Nucleus accumbens (tissue), 56 donors: ENCODE measurements at regions not wholly inside any gene's neighbourhood (a gene's known extent, or its start where the extent isn't known, plus 50 kb on each side); places are given as distances from the start of the nearest gene placed in this dataset.

Source experiments
- DNase-seq, 56 donors: peaks; one replicate each; lab custom pipeline; 2025; lab: John Stamatoyannopoulos, UW

DNA sequence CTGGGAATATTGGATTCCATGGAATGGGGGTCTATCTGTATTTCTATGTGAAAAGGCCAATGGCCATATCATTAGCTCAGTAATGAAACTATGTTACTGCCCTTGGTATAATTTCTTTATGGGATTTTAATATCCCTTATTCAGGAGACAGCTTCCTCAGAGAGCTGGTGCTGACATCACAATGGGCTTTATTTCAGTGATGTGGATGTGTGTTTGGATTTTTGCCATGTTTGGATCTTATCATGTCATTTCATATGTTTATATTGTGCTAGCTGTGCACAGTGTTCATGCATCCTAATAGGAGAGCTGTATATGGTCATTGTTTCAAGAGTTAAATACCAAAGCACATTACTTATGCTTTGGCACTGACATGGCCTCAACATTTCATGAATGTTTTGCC lies 806.1 kb upstream of the MAP3K7 start:
- DNase-seq, result no peak

DNA sequence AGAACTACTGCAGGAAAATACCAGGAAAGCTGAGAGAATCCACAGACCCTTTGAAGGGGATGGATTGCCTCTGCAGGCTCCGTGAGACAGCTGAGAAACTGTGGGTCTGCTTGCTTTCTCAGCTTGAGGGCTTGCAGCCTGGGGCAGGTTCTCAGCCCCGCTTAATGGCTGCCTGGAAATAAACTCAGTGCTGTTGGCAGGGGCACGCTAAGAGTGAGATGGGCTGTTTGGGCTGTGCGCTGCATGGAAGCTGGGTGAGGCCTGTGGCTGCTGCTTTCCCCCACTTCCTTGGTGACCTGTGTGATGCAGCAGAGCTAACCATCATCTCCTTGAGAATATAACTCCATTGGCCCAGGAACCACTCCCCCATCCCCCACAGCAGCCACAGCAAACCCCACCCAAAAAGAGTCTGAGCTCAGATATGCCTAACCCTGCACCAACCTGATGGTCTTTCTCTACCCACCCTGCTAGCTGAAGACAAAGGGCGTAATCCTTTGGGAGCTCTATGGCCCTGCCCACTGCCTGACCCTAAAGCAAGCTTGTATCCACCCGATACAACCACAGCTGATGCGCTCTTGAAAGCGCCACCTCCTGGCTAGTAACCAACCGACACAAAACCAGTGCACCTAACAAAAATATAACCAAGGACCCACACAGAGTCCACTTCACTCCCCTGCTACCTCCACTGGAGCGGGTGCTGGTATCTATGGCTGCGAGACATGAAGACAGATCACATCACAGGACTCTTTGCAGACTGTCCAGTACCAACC lies 800.6 kb upstream of the MAP3K7 start:
- DNase-seq, result no peak

DNA sequence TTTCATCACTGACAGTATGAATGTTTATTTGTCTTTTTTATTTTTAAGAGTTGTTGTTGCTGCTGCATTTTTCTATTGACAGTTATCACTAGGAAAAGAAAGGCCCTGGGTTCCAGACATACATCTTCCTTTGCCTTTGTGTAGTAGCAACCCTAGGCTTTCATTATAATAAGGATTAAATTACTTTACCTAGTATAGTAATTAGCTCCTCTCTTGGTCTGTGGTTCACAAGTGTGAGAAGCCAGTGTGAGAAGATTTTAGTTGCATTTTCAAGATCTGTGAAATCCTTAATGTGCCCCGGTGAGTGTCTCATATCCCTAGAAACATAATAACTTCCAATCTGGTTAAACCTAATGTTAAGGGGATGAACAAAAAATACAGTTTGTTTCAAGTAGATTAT lies 799.3 kb upstream of the MAP3K7 start:
- no peak for DNase-seq

DNA sequence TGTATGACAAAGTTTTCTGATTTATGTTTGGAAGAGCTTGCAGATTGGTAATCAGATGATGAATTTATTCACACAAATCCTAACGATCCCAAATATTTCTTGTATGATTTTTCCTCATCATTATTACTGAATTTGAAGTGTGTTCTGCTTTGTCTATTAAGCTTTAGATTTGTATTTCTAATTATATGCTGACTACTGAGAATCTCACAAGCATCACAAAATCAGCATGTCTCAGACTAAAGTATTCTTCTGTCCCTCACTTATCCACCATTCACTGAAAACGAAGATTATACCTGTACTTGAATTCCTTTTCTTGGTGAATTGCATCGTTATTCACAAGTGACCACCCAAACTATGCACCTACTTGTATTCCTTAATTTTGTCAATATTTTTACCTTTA lies 796.3 kb upstream of the MAP3K7 start:
- no peak for DNase-seq

DNA sequence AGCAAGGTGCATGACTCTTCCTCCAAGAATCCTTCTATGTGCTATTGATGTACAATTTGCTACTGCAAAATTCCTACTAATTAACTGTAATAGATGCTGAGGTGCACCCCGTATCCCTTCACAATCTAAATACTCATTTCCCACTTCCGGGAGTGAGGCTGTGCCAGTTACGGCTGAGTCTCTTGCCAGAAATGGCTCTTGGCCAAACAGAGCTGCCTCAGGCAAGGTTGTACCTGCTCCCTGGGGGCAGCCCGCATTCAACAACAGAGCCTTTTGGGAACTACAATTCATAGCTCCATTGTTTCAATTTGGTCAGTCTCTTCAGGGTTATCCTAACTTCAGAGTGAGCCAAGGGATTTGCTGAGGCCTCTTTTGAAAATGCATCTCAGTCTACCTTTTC lies 789.8 kb upstream of the MAP3K7 start:
- DNase-seq, result no peak

DNA sequence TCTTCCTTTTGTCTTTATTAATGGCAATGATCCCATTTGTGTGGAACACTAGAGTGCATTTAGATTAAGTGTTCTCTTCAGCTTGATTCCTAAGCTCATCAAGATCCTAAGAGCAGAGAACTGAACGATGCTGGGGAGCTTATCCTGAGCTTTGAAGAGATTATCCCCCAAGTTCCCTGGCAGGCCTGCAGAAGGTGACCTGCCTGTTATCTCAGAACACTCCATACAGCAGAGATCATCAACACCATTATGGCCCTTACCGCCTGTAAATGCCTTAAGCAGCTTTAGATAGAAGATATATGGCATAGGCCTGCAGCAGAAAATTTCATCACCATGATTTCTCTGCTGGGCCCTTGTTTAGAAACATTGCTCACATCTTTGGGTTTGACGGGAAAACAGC lies 779.9 kb upstream of the MAP3K7 start:
- no peak for DNase-seq

DNA sequence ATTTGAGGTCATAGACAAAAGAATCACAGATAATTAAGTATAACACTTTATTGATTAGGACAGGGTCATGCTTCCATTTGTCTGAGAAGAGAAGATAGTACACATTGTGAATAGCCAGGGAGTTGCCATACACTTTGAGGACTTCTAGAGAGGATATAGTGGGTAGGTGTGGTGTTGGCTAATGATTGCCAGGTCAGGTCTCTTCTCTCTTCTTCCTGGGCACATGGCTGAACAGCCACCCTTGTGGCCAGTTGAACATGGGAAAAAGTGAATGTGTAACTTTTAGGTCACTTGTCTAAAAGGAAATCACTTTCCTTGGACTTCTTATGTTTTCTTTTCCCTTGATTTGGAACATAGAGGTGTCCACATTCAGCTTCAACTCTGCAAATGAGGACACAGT lies 772.1 kb upstream of the MAP3K7 start:
- DNase-seq, result no peak

DNA sequence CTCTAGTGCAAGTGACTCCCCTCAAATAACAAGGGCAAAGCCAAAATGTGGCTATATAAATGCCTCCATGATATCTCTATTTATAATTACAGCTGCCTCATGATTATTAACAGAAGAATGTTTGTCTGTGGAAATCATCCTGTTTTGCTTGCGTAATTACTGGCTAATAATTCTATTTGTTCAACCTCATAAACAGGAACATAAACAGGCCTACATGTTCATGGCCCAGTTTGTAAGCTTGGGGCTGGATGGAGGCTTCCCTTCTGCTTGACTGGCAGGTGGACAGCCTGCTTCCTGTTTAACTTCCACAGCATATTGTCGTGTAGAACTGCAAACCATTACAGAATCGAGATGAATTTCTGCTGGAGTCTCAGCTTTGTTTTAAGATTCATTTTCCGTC lies 766.0 kb upstream of the MAP3K7 start:
- DNase-seq, result no peak

DNA sequence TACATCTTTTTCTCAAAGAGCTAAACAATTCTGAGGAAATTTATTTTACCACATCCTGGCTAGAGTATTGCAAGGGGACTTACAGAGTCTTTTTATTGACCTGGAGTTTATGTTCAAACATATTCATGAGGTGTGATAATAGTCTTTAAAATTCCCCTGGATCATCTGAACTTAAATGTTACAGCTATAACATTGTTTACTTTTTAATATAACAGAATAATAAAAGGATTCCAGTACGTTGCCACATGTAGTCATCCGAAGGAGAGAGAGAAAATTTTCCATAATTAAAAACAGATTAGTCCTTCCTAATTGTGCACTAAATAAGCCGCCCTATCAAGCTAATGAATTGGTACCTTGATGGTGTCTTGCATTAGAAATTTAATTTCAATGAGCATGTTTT lies 765.4 kb upstream of the MAP3K7 start:
- DNase-seq, result no peak

DNA sequence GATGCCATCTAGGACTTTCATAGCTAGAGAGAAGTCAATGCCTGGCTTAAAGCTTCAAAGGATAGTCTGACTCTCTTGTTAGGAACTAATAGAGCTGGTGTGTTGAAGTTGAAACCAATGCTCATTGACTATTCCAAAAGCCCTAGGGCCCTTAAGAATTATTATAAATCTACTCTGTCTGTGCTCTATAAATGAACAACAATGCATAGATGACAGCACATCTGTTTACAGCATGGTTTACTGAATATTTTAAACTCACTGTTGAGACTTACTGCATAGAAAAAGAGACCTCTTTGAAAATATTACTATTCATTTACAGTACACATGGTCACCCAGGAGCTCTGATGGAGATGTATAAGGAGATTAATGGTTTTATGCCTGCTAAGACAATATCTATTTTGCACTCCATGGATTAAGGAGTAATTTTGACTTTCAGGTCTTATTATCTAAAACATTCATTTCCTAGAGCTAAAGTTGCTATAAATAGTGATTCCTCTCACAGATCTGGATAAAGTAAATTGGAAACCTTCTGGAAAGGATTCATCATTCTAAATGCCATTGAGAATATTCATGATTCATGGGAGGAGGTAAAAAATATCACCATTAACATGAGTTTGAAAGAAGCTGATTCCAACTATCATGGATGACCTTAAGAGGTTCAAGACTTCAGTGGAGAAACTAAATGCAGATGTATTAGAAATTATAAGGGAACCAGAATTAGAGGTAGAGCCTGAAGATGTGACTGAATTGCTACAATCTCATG lies 763.5 kb upstream of the MAP3K7 start:
- no peak for DNase-seq

DNA sequence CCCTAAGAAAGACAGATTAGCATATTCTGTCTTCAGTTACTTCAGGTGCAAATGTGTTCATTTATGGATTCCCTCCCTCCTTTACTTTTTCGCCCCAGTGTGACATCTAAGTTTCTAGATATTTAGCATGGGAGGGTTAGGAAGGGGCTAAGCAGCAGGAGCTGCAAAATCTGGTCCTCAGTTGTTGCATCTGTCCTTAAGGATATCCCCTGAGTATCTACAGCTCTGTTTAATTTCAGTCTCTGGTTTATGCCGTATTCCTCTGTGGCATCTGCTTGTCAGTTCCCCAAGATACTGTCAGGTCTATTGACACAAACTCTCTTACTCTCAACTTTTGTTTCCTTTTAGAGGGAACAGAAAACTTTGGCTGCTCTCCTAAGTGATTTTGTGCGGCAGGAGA lies 754.6 kb upstream of the MAP3K7 start:
- DNase-seq, result no peak

DNA sequence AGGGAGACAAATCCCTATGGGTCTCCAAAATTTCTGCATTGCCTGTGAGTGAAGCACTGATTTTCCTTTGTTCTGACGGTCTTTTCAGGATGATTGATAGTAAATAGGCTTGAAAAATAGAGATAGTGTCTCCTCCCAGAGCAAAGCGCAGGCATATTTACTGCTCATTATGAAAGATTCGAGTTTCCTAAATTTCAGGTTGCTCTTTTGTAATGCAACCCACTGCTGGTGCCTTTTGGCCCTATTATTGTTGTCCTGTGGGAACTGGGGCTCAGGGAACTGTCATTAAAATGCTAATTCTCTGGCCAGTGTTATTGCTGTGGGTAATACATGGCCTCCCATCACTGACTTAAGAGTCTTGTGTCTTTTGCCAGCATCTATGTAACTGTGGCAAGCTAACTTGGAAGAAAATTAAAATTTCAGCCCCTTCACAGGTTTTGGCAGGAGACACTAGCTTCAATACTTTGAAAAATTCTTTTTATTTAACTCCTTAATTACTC lies 754.1 kb upstream of the MAP3K7 start:
- DNase-seq, result no peak

DNA sequence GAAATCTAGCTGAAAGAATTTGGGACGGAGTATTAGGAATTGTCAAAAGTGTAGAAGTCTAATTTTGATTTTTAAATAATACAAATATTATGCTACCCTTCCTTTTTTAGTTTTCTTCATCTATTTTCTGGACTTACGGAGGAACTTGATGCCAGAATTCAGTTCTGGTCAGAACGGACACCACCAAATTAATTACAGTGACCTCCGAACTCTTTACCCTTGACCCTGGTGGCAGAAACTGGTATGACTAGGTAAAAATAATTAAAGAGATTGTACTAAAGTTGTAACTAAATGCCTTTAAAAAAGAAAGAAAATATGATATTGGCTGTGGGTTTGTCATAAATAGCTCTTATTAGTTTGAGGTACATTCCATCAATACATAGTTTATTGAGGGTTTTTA lies 751.1 kb upstream of the MAP3K7 start:
- no peak for DNase-seq

DNA sequence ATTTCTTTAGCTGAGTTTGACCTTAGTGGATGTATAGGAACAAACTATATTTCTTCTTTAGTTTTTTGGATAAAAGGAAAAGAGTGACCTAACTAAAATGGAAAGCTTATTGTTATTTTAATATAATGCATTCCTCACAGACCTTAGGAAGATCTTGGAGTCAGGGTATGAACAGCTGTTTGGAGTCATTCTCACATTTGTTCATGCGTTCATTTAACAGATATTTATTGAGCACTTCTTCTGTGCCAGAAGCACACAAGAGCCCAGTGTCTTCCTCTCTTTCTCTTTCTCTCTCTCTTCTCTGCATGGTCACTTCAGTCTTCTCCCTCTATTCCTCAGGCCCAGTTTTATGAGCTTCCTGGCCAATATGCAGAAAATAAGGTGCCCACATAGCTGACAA lies 744.0 kb upstream of the MAP3K7 start:
- DNase-seq, result no peak

DNA sequence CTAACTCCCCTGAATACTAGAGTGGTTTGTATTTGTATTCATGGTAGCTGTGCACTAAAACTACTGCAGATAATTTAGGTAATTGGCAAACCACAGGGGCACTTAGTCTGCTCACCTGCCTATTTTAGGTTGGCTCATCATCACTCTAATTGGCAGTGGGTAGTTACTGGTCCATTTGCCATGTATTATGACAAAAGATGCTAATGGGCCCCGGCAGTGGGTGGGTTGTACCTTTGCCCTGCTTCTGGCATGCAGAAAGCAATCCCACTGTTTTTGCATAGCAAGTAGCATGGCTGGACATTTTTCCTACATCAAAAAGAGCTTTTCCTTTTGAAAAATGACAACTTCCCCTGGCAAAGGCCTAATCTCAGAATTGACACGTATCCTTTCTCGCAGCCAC lies 741.4 kb upstream of the MAP3K7 start:
- no peak for DNase-seq

DNA sequence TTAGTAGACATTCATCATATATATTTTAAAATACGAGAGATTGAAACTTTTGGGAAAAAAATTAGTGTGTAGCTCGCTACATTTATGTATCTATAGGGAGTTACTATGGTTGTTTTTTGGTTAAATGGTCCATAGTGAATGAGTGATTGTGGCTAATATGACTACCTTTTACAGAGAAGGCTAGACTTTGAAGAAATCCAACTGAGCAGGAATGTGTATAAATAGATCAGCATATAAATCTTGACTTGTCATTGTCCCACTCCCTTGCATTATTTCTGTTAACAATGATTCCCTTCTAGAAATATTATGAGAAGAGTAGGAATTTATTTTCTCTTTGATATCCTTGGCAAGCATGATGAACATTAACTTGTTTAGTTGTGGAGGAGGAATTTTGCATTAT lies 737.8 kb upstream of the MAP3K7 start:
- no peak for DNase-seq

DNA sequence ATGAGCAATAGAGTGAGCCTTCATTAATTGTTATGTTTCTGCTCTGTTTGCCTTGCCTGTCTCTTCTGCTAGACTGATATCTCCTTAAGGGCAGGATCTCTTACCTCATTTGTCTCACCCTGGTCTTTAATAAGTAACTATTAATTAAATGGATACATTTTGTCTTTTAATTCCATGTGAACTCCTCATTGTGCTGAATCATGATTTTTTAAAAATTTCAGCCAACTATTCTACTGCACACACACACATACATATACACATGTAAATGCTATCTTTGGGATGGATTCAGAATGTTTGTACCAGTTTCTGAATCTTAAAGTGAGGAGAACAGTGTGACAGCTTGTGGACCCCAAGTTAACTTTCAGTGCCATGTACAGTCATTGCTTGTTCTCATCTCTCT lies 731.1 kb upstream of the MAP3K7 start:
- DNase-seq, result no peak

DNA sequence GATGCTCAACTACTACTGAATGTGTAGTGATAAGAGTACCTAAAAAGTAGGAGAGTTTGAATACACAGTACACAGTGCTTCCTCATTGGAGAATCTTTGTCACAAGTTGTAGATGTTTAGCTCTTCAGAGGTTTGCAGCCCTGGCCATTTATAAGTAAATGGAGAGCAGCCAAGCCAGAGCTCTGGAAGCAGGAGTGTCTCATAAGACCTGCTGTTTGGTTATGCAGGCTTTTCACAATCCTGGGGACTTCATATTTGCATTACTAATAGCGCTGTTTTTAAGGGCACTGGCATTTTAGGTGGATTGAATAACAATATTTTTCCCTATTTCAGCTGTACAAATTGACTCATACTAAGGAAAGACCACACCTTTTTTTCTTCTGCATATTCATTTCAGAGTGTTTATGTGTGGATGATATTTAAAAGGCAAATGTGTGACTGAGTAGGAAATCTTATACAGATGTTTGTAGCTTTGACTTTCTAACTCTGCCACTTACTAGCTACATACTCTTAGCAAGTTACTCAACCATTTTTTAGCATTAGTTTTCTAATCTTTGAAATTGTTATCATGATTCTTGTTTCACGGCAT lies 730.5 kb upstream of the MAP3K7 start:
- no peak for DNase-seq

DNA sequence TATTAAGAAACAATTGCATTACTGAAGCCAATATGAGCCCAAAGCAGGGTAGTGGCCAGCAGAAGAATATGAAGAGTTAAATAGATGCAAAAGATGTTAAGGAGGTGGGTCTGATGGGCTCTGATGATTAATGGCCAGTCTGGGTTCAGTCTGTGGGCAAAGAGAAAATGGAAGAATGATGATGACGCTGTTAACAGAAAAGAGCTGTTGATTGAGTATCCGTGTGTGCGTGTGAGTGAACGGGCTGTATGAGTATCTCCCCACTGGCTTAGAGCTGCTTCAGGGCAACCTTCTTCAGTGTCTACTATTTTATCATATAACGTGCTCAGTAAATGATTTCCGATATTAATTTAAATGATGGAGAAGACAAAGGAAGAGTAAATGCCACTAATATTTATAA lies 723.3 kb upstream of the MAP3K7 start:
- no peak for DNase-seq

DNA sequence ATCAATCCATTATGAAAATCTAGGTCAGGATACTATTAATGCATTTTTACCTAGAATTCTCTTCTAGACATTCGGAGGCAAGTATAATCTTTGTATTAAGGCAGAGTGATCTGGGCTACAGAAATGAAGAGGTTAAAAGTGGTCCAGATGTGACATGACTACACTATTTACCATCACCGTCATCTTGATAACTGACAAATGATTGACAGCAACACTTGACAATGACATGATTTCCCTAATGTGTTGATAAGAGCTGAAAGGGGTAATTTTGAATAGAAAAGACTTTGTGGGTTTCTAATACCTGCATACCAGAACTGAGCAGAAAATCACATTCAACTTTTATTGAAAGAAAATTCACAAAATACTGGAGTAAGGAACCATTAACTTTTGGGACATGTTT lies 718.9 kb upstream of the MAP3K7 start:
- DNase-seq, result no peak

DNA sequence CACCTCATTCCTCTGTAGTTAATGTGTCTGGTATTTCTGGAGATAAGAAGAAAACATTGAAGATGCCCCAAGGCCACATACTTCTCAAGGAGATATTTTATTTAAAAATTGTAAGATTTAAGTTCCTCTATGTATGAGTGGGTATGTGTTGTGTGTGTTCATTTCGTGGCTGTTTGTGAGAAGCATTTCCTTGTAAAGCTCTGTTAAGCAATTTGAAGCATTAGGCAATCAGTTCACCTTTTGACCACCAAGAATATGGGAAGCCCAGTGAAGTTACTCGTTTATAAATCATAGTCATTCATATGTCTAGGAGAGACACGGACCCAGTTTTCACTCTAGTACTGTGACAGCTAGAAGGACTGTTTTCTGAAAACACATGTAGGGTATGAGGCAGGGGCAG lies 717.6 kb upstream of the MAP3K7 start:
- no peak for DNase-seq

DNA sequence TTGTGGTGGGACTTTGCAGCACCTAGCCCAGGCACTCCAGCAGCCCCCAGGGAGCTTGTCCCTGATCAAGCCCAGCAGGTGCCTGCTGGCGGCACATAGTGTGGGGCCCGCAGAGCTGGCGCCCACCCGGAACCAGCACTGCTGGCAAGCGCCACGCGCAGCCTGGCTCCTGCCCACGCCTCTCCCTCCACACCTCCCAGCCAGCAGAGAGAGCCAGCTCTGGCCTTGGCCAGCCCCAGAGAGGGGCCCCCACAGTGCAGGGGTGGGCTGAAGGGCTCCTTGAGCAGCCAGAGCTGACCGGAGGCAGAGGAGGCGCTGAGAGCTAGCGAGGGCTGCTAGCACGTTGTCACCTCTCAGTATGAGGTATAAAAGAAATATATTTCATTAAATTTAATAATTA lies 716.5 kb upstream of the MAP3K7 start:
- DNase-seq, result no peak
